Stimulated activated CD4-positive, alpha-beta T cell treated with anti-CD3 and anti-CD28 coated beads, Interleukin-12 subunit alpha, Interleukin-12 subunit beta, amount 100 ng/mL, for 24 hours (primary cell): ENCODE measurements at regions not wholly inside any gene's neighbourhood (a gene's known extent, or its start where the extent isn't known, plus 50 kb on each side); places are given as distances from the start of the nearest gene placed in this dataset.

Source experiments
- DNase-seq, 2 experiments: peaks; one replicate each; pipeline ENCODE4 v3.0.0-alpha.2; 2020; ENCODE audit warnings: low read depth in 2 of 2

GRCh38 chr10:75294866-75295701, 59.3 kb upstream of the COMTD1 start:
- peak; percentile 21 to 56 for DNase-seq

- DNase-seq, result no peak
Measured at GRCh38 chr10:75294518-75294865, 58.7 kb upstream of the COMTD1 start.

GRCh38 chr10:75294031-75294437, 58.3 kb upstream of the COMTD1 start:
- DNase-seq, result no peak

GRCh38 chr10:75293446-75293820, 57.7 kb upstream of the COMTD1 start:
- no peak for DNase-seq

- DNase-seq, result no peak
Measured at GRCh38 chr10:75292794-75293445, 57.2 kb upstream of the COMTD1 start.

GRCh38 chr10:75291805-75292204, 56.0 kb upstream of the COMTD1 start:
- DNase-seq, result no peak

- no peak for DNase-seq
Measured at GRCh38 chr10:75288140-75288711, 52.5 kb upstream of the COMTD1 start.

- DNase-seq, result no peak
Measured at GRCh38 chr10:75287697-75288096, 51.9 kb upstream of the COMTD1 start.

GRCh38 chr10:75286901-75287300, 51.1 kb upstream of the COMTD1 start:
- no peak for DNase-seq
